ENCODE measurements at regions not wholly inside any gene's neighbourhood (a gene's known extent, or its start where the extent isn't known, plus 50 kb on each side); places are given as distances from the start of the nearest gene placed in this dataset.

GRCh38 chr5:158570502-158570901 is 529.2 kb downstream of the EBF1 start:
- Histone ChIP-seq H3K27me3 (ENCODE audit: control insufficient read depth, insufficient read depth, low read length) (no peaks in the 10 kb centered on the region), H3K27ac (ENCODE audit: low read length) (no peak overlapping the region), H3K9ac (ENCODE audit: low read length) (no peak overlapping the region), H3K9me3 (ENCODE audit: control insufficient read depth, low read depth, low read length) (no peaks in the 10 kb centered on the region), H3K4me3 (ENCODE audit: low read length) (no peak overlapping the region), H3K4me1 (ENCODE audit: control insufficient read depth, low read depth, low read length) (peaks cover 6% of the 10 kb centered on the region), H3K36me3 (ENCODE audit: control insufficient read depth, low read depth, low read length) (no peaks in the 10 kb centered on the region)

- Histone ChIP-seq H3K9ac (ENCODE audit: low read length) (no peak overlapping the region), H3K4me3 (ENCODE audit: low read length) (no peak overlapping the region), H3K27ac (ENCODE audit: low read length) (no peak overlapping the region), H3K9me3 (ENCODE audit: control insufficient read depth, low read depth, low read length) (no peaks in the 10 kb centered on the region), H3K27me3 (ENCODE audit: control insufficient read depth, insufficient read depth, low read length) (no peaks in the 10 kb centered on the region), H3K4me1 (ENCODE audit: control insufficient read depth, low read depth, low read length) (peaks cover 6% of the 10 kb centered on the region), H3K36me3 (ENCODE audit: control insufficient read depth, low read depth, low read length) (no peaks in the 10 kb centered on the region)
These were observed 530.2 kb downstream of the EBF1 start for GRCh38 chr5:158569534-158569933.

- no peaks in the 10 kb centered on the region for H3K9me3 ChIP-seq (ENCODE audit: control insufficient read depth, low read depth, low read length)
- no peak overlapping the region for H3K9ac ChIP-seq (ENCODE audit: low read length)
- H3K4me1 ChIP-seq (ENCODE audit: control insufficient read depth, low read depth, low read length): peaks cover 6% of the 10 kb centered on the region
- no peak overlapping the region for H3K27ac ChIP-seq (ENCODE audit: low read length)
- H3K4me3 ChIP-seq (ENCODE audit: low read length): no peak overlapping the region
- H3K27me3 ChIP-seq (ENCODE audit: control insufficient read depth, insufficient read depth, low read length): no peaks in the 10 kb centered on the region
- no peaks in the 10 kb centered on the region for H3K36me3 ChIP-seq (ENCODE audit: control insufficient read depth, low read depth, low read length)
These were observed 534.5 kb downstream of the EBF1 start for GRCh38 chr5:158565017-158565789.

- Histone ChIP-seq H3K9ac (ENCODE audit: low read length) (no peak overlapping the region), H3K9me3 (ENCODE audit: control insufficient read depth, low read depth, low read length) (no peaks in the 10 kb centered on the region), H3K27ac (ENCODE audit: low read length) (no peak overlapping the region), H3K4me3 (ENCODE audit: low read length) (no peak overlapping the region), H3K36me3 (ENCODE audit: control insufficient read depth, low read depth, low read length) (no peaks in the 10 kb centered on the region), H3K27me3 (ENCODE audit: control insufficient read depth, insufficient read depth, low read length) (no peaks in the 10 kb centered on the region), H3K4me1 (ENCODE audit: control insufficient read depth, low read depth, low read length) (no peaks in the 10 kb centered on the region)
These were observed 535.8 kb downstream of the EBF1 start for GRCh38 chr5:158563760-158564390.

- no peaks in the 10 kb centered on the region for H3K36me3 ChIP-seq (ENCODE audit: control insufficient read depth, low read depth, low read length)
- no peaks in the 10 kb centered on the region for H3K9me3 ChIP-seq (ENCODE audit: control insufficient read depth, low read depth, low read length)
- H3K9ac ChIP-seq (ENCODE audit: low read length): no peak overlapping the region
- no peaks in the 10 kb centered on the region for H3K4me1 ChIP-seq (ENCODE audit: control insufficient read depth, low read depth, low read length)
- H3K27me3 ChIP-seq (ENCODE audit: control insufficient read depth, insufficient read depth, low read length): no peaks in the 10 kb centered on the region
- H3K4me3 ChIP-seq (ENCODE audit: low read length): no peak overlapping the region
- no peak overlapping the region for H3K27ac ChIP-seq (ENCODE audit: low read length)
These were observed 538.0 kb downstream of the EBF1 start for GRCh38 chr5:158561562-158562190.

GRCh38 chr5:158560170-158560569 is 539.5 kb downstream of the EBF1 start:
- H3K9ac ChIP-seq (ENCODE audit: low read length): no peak overlapping the region
- H3K4me3 ChIP-seq (ENCODE audit: low read length): no peak overlapping the region

GRCh38 chr5:158559643-158560042 is 540.1 kb downstream of the EBF1 start:
- Histone ChIP-seq H3K4me1 (ENCODE audit: control insufficient read depth, low read depth, low read length) (no peaks in the 10 kb centered on the region), H3K27ac (ENCODE audit: low read length) (no peak overlapping the region), H3K9ac (ENCODE audit: low read length) (no peak overlapping the region), H3K9me3 (ENCODE audit: control insufficient read depth, low read depth, low read length) (no peaks in the 10 kb centered on the region), H3K27me3 (ENCODE audit: control insufficient read depth, insufficient read depth, low read length) (no peaks in the 10 kb centered on the region), H3K4me3 (ENCODE audit: low read length) (no peak overlapping the region), H3K36me3 (ENCODE audit: control insufficient read depth, low read depth, low read length) (no peaks in the 10 kb centered on the region)

More at GRCh38 chr5:158560170-158560569, 539.5 kb downstream of the EBF1 start:
- no peaks in the 10 kb centered on the region for H3K36me3 ChIP-seq (ENCODE audit: control insufficient read depth, low read depth, low read length)
- no peaks in the 10 kb centered on the region for H3K9me3 ChIP-seq (ENCODE audit: control insufficient read depth, low read depth, low read length)
- H3K4me1 ChIP-seq (ENCODE audit: control insufficient read depth, low read depth, low read length): no peaks in the 10 kb centered on the region
- no peak overlapping the region for H3K27ac ChIP-seq (ENCODE audit: low read length)
- H3K27me3 ChIP-seq (ENCODE audit: control insufficient read depth, insufficient read depth, low read length): no peaks in the 10 kb centered on the region

GRCh38 chr5:158559066-158559465 is 540.6 kb downstream of the EBF1 start:
- H3K9me3 ChIP-seq (ENCODE audit: control insufficient read depth, low read depth, low read length): no peaks in the 10 kb centered on the region
- H3K4me3 ChIP-seq (ENCODE audit: low read length): no peak overlapping the region
- H3K27me3 ChIP-seq (ENCODE audit: control insufficient read depth, insufficient read depth, low read length): no peaks in the 10 kb centered on the region
- no peak overlapping the region for H3K27ac ChIP-seq (ENCODE audit: low read length)
- H3K36me3 ChIP-seq (ENCODE audit: control insufficient read depth, low read depth, low read length): no peaks in the 10 kb centered on the region
- no peaks in the 10 kb centered on the region for H3K4me1 ChIP-seq (ENCODE audit: control insufficient read depth, low read depth, low read length)
- no peak overlapping the region for H3K9ac ChIP-seq (ENCODE audit: low read length)

GRCh38 chr5:158553962-158554336 is 545.8 kb downstream of the EBF1 start:
- no peak overlapping the region for H3K4me3 ChIP-seq (ENCODE audit: low read length)
- H3K9me3 ChIP-seq (ENCODE audit: control insufficient read depth, low read depth, low read length): no peaks in the 10 kb centered on the region
- H3K27ac ChIP-seq (ENCODE audit: low read length): no peak overlapping the region
- H3K36me3 ChIP-seq (ENCODE audit: control insufficient read depth, low read depth, low read length): no peaks in the 10 kb centered on the region
- H3K27me3 ChIP-seq (ENCODE audit: control insufficient read depth, insufficient read depth, low read length): no peaks in the 10 kb centered on the region
- H3K4me1 ChIP-seq (ENCODE audit: control insufficient read depth, low read depth, low read length): no peaks in the 10 kb centered on the region
- no peak overlapping the region for H3K9ac ChIP-seq (ENCODE audit: low read length)

GRCh38 chr5:158553195-158553961 is 546.3 kb downstream of the EBF1 start:
- Histone ChIP-seq H3K36me3 (ENCODE audit: control insufficient read depth, low read depth, low read length) (no peaks in the 10 kb centered on the region), H3K4me3 (ENCODE audit: low read length) (no peak overlapping the region), H3K9ac (ENCODE audit: low read length) (no peak overlapping the region), H3K9me3 (ENCODE audit: control insufficient read depth, low read depth, low read length) (no peaks in the 10 kb centered on the region), H3K27ac (ENCODE audit: low read length) (no peak overlapping the region), H3K4me1 (ENCODE audit: control insufficient read depth, low read depth, low read length) (no peaks in the 10 kb centered on the region), H3K27me3 (ENCODE audit: control insufficient read depth, insufficient read depth, low read length) (no peaks in the 10 kb centered on the region)

- H3K9me3 ChIP-seq (ENCODE audit: control insufficient read depth, low read depth, low read length): no peaks in the 10 kb centered on the region
These were observed 547.5 kb downstream of the EBF1 start for GRCh38 chr5:158552241-158552640.

More at GRCh38 chr5:158552241-158552640, 547.5 kb downstream of the EBF1 start:
- H3K4me1 ChIP-seq (ENCODE audit: control insufficient read depth, low read depth, low read length): no peaks in the 10 kb centered on the region
- no peak overlapping the region for H3K9ac ChIP-seq (ENCODE audit: low read length)
- H3K27ac ChIP-seq (ENCODE audit: low read length): no peak overlapping the region
- H3K27me3 ChIP-seq (ENCODE audit: control insufficient read depth, insufficient read depth, low read length): no peaks in the 10 kb centered on the region
- H3K36me3 ChIP-seq (ENCODE audit: control insufficient read depth, low read depth, low read length): no peaks in the 10 kb centered on the region
- H3K4me3 ChIP-seq (ENCODE audit: low read length): no peak overlapping the region

All from iPS-18a (cell line).